Esophagus squamous epithelium (tissue), 4 donors: ENCODE measurements at regions not wholly inside any gene's neighbourhood (a gene's known extent, or its start where the extent isn't known, plus 50 kb on each side); places are given as distances from the start of the nearest gene placed in this dataset.

Source experiments
- POLR2A ChIP-seq, 4 donors: fragments of 450-650 bp; IDR thresholded peaks; one replicate each; pipeline ENCODE4 v1.6.1; 2017; ENCODE audit warnings: antibody characterized with exemption in 4 of 4, mild to moderate bottlenecking in 4 of 4, moderate library complexity in 3 of 4
- TF ChIP-seq, protein P1 (sequence below), 6 experiments: fragments of 450-650 bp in 4 of 6; fragments of 200-600 bp in 2 of 6; sonication (generic) in 2 of 6; IDR thresholded peaks; one replicate each; pipeline ENCODE4 v1.5.1; 2016 to 2019; ENCODE audit warnings: antibody characterized with exemption in 6 of 6, mild to moderate bottlenecking in 4 of 6, moderate library complexity in 4 of 6

DNA sequence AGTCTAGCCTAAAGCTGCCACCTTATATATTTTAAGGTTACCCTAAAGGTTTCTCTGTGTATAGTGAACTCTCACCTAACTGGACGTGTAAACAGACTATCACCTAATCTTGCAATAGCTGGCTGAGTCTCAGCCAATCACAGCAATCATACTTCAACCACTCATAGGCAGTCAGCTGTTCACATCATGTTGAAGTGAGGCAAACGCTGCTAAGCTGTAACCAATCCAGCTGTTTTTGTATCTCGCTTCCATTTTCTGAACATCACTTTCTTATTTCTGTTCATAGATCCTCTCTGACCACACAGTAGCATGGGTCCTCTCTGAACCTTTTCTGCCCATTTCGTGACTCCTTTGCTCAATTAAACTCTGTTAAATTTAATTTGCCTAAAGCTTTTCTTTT lies 468.2 kb upstream of the POU3F3 start:
- TF ChIP-seq, protein P1, sequence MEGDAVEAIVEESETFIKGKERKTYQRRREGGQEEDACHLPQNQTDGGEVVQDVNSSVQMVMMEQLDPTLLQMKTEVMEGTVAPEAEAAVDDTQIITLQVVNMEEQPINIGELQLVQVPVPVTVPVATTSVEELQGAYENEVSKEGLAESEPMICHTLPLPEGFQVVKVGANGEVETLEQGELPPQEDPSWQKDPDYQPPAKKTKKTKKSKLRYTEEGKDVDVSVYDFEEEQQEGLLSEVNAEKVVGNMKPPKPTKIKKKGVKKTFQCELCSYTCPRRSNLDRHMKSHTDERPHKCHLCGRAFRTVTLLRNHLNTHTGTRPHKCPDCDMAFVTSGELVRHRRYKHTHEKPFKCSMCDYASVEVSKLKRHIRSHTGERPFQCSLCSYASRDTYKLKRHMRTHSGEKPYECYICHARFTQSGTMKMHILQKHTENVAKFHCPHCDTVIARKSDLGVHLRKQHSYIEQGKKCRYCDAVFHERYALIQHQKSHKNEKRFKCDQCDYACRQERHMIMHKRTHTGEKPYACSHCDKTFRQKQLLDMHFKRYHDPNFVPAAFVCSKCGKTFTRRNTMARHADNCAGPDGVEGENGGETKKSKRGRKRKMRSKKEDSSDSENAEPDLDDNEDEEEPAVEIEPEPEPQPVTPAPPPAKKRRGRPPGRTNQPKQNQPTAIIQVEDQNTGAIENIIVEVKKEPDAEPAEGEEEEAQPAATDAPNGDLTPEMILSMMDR (IDR thresholded peaks at IDR 0.05) = no peak
- no peak for TF ChIP-seq POLR2A (IDR thresholded peaks at IDR 0.05)
